Neural cell (in vitro differentiated cells): ENCODE measurements at regions not wholly inside any gene's neighbourhood (a gene's known extent, or its start where the extent isn't known, plus 50 kb on each side); places are given as distances from the start of the nearest gene placed in this dataset.

Experiments
- H2AFZ ChIP-seq: fragments of 200-600, 300-800 bp; sonication (generic), shearing (Covaris generic); 2 replicates; pipeline ENCODE4 v1.6.0; 2014; ENCODE audit warnings: low read depth, mild to moderate bottlenecking, antibody characterized with exemption, low read length, moderate library complexity
- H3F3A ChIP-seq: fragments of 200-600 bp; shearing (Covaris generic); 2 replicates; pipeline ENCODE4 v1.6.1; 2016; ENCODE audit warnings: mild to moderate bottlenecking, moderate library complexity, mixed read lengths, antibody characterized with exemption, low read length; ENCODE audit not compliant: insufficient read depth, poor library complexity, severe bottlenecking
- H3K27ac ChIP-seq: fragments of 200-600, 300-800 bp; sonication (generic), shearing (Covaris generic); 2 replicates; pipeline ENCODE4 v1.5.1; 2014; ENCODE audit warnings: mild to moderate bottlenecking, low read length, moderate library complexity
- H3K27me3 ChIP-seq: fragments of 300-800, 200-600 bp; sonication (generic), shearing (Covaris generic); 2 replicates; pipeline ENCODE4 v1.6.0; 2014; ENCODE audit warnings: mild to moderate bottlenecking, low read depth, low read length, moderate library complexity; ENCODE audit not compliant: insufficient read depth
- H3K36me3 ChIP-seq: fragments of 300-800, 200-600 bp; sonication (generic), shearing (Covaris generic); 2 replicates; pipeline ENCODE4 v1.5.1; 2014; ENCODE audit warnings: mild to moderate bottlenecking, antibody characterized with exemption, low read length, moderate library complexity; ENCODE audit not compliant: insufficient read depth
- H3K4me2 ChIP-seq: fragments of 300-800, 200-600 bp; sonication (generic), shearing (Covaris generic); 2 replicates; pipeline ENCODE4 v1.6.0; 2014; ENCODE audit warnings: mild to moderate bottlenecking, low read length
- H3K4me3 ChIP-seq: fragments of 300-800, 200-600 bp; sonication (generic), shearing (Covaris generic); 2 replicates; pipeline ENCODE4 v1.5.1; 2014; ENCODE audit warnings: mild to moderate bottlenecking, low read length, moderate library complexity
- H3K79me2 ChIP-seq: fragments of 200-600 bp; shearing (Covaris generic); replicated peaks from 2 replicates; pipeline ENCODE4 v1.6.0; 2014; ENCODE audit warnings: mild to moderate bottlenecking, low read length, moderate library complexity; ENCODE audit not compliant: insufficient read depth
- H3K9ac ChIP-seq: fragments of 300-800, 200-600 bp; sonication (generic), shearing (Covaris generic); 2 replicates; pipeline ENCODE4 v1.6.1; 2016; ENCODE audit warnings: mild to moderate bottlenecking, low read length, mixed read lengths
- H3K9me2 ChIP-seq: fragments of 200-600 bp; shearing (Covaris generic); 2 replicates; pipeline ENCODE4 v1.6.1; 2016; ENCODE audit warnings: mild to moderate bottlenecking, low read length, mixed read lengths; ENCODE audit not compliant: insufficient read depth
- H3K9me3 ChIP-seq: fragments of 200-600, 300-800 bp; sonication (generic), shearing (Covaris generic); 2 replicates; pipeline ENCODE4 v1.6.1; 2016; ENCODE audit warnings: mild to moderate bottlenecking, mixed run types, low read length, moderate library complexity, mixed read lengths
- H4K20me1 ChIP-seq: fragments of 200-600 bp; shearing (Covaris generic); 2 replicates; pipeline ENCODE4 v1.6.1; 2016; ENCODE audit warnings: mild to moderate bottlenecking, mixed run types; ENCODE audit not compliant: insufficient read depth
- CTCF ChIP-seq: fragments of 450-650 bp; IDR thresholded peaks from 2 replicates; pipeline ENCODE4 v1.5.1; 2014; ENCODE audit warnings: antibody characterized with exemption, mild to moderate bottlenecking, moderate library complexity; ENCODE audit not compliant: poor library complexity, severe bottlenecking
- EP300 ChIP-seq: fragments of 450-650 bp; conservative IDR thresholded peaks from 2 replicates; pipeline ENCODE4 v1.6.1; 2014; ENCODE audit warnings: antibody characterized with exemption, mild to moderate bottlenecking, moderate library complexity; ENCODE audit not compliant: poor library complexity, severe bottlenecking
- EZH2 ChIP-seq: fragments of 200-600, 300-800 bp; shearing (Covaris generic), sonication (generic); IDR thresholded peaks from 2 replicates; pipeline ENCODE4 v1.6.1; 2014; ENCODE audit warnings: antibody characterized with exemption, low read length, borderline replicate concordance, mild to moderate bottlenecking; ENCODE audit not compliant: insufficient read depth, poor library complexity, severe bottlenecking
- MXI1 ChIP-seq: fragments of 450-650 bp; conservative IDR thresholded peaks from 2 replicates; pipeline ENCODE4 v1.6.1; 2014; ENCODE audit warnings: antibody characterized with exemption, mild to moderate bottlenecking; ENCODE audit not compliant: poor library complexity, severe bottlenecking
- POLR2AphosphoS5 ChIP-seq: IDR thresholded peaks from 2 replicates; pipeline ENCODE4 v1.6.1; 2012
- RAD21 ChIP-seq: fragments of 450-650 bp; conservative IDR thresholded peaks from 2 replicates; pipeline ENCODE4 v1.6.1; 2014; ENCODE audit warnings: antibody characterized with exemption, mild to moderate bottlenecking, moderate library complexity
- REST ChIP-seq: IDR thresholded peaks from 2 replicates; pipeline ENCODE4 v1.6.1; 2012; ENCODE audit warnings: borderline replicate concordance
- SMC3 ChIP-seq: fragments of 450-650 bp; conservative IDR thresholded peaks from 2 replicates; pipeline ENCODE4 v1.6.1; 2014; ENCODE audit warnings: antibody characterized with exemption, mild to moderate bottlenecking, moderate library complexity; ENCODE audit not compliant: poor library complexity
- TAF1 ChIP-seq: IDR thresholded peaks from 2 replicates; pipeline ENCODE4 v1.6.1; 2012; ENCODE audit warnings: low read depth

DNA sequence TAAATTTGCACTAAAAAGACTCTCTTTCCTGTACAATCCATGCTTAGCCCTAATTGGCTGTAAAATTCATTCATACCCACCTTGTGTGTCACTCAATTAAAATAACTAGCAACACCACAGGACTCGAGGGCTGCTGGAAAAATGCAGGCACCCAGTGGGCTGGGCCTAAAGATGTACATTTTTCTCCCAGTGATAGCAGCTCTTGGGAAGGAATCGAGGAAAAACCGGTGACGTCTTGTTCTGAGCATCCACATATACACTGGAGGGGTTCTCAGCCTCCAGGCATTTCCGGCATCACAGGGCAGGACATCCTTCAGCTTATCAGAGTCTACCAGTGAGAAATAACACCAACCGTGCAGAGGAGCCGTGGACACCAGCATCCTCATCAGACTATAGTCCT is 85.8 kb upstream of the PITRM1 start:
- no peak overlapping the region for H2AFZ ChIP-seq

DNA sequence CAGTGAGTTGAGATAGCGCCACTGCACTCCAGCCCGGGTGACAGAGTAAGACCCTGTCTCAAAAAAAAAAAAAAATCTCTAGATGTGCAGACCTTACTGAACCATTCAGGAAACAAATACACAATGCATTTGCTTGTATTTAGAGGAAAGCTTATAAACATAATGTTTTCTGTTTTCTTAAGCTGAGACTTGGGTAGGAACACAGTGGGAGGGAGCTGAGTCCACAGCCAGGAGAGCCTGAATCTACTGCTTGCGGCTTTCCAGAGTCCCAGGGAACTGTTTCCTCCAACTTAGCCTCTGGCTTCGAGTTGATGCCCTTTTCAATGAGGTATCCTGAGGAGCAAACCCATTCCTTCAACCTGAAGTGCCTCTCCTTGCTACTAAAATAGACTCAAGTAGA is 83.0 kb upstream of the PITRM1 start:
- Histone ChIP-seq H3K4me3 (no peak overlapping the region), H3K9ac (no peak overlapping the region), H4K20me1 (no peaks in the 10 kb centered on the region), H3K4me2 (no peak overlapping the region), H3K79me2 (no peaks in the 10 kb centered on the region), H2AFZ (no peak overlapping the region), H3K9me3 (no peaks in the 10 kb centered on the region), H3F3A (no peaks in the 10 kb centered on the region), H3K9me2 (no peaks in the 10 kb centered on the region), H3K27me3 (no peaks in the 10 kb centered on the region), H3K27ac (no peak overlapping the region), H3K36me3 (no peaks in the 10 kb centered on the region)
- TF ChIP-seq EP300 (no peak), TAF1 (no peak), RAD21 (no peak), EZH2 (no peak), CTCF (no peak), REST (no peak)

More for the DNA sequence above, 85.8 kb upstream of the PITRM1 start:
- Histone ChIP-seq H3K4me2 (no peak overlapping the region), H3K27me3 (no peaks in the 10 kb centered on the region), H3K9me3 (no peaks in the 10 kb centered on the region), H3K36me3 (no peaks in the 10 kb centered on the region), H3K9ac (no peak overlapping the region), H3K27ac (no peak overlapping the region), H4K20me1 (no peaks in the 10 kb centered on the region), H3K4me3 (no peak overlapping the region), H3K79me2 (no peaks in the 10 kb centered on the region), H3F3A (no peaks in the 10 kb centered on the region), H3K9me2 (no peaks in the 10 kb centered on the region)
- TF ChIP-seq MXI1 (no peak), REST (no peak), CTCF (no peak), RAD21 (no peak), EP300 (no peak), POLR2AphosphoS5 (no peak), TAF1 (no peak), SMC3 (no peak), EZH2 (no peak)
